VCaP (cell line): ENCODE measurements at regions not wholly inside any gene's neighbourhood (a gene's known extent, or its start where the extent isn't known, plus 50 kb on each side); places are given as distances from the start of the nearest gene placed in this dataset.
"Not testable (repeated sequence)": the region's sequence is repeated elsewhere in the genome, so short reads cannot be mapped to it uniquely, and the experiment has no call there.

Source experiments
- H3K27ac ChIP-seq: fragments of 450-650 bp; 2 replicates; pipeline ENCODE4 v1.5.1; 2017
- TF ChIP-seq, protein P1 (sequence below): fragments of 450-650 bp; conservative IDR thresholded peaks from 2 replicates; pipeline ENCODE4 v1.5.1; 2017; ENCODE audit warnings: mild to moderate bottlenecking, moderate library complexity

DNA sequence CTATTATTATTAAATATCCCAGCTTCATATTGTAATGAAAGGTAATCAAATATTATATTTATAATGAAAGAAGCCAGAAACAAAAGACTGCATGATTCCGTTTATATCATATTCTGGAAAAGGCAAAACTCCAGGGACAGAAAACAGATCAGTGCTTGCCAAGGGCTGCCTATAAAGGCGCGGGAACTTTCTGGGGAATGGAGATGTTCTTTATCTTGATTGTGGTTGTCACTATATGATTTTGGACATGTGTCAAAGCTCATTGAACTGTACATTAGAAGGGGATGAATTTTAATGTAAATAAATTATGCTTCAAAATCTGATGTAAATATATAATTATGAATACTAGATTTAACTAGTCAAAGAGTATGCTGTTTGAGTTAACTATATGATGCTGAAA, 115.4 kb upstream of the KRAS start:
- TF ChIP-seq, protein P1, sequence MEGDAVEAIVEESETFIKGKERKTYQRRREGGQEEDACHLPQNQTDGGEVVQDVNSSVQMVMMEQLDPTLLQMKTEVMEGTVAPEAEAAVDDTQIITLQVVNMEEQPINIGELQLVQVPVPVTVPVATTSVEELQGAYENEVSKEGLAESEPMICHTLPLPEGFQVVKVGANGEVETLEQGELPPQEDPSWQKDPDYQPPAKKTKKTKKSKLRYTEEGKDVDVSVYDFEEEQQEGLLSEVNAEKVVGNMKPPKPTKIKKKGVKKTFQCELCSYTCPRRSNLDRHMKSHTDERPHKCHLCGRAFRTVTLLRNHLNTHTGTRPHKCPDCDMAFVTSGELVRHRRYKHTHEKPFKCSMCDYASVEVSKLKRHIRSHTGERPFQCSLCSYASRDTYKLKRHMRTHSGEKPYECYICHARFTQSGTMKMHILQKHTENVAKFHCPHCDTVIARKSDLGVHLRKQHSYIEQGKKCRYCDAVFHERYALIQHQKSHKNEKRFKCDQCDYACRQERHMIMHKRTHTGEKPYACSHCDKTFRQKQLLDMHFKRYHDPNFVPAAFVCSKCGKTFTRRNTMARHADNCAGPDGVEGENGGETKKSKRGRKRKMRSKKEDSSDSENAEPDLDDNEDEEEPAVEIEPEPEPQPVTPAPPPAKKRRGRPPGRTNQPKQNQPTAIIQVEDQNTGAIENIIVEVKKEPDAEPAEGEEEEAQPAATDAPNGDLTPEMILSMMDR, result no peak
- H3K27ac ChIP-seq, result no peak overlapping the region

DNA sequence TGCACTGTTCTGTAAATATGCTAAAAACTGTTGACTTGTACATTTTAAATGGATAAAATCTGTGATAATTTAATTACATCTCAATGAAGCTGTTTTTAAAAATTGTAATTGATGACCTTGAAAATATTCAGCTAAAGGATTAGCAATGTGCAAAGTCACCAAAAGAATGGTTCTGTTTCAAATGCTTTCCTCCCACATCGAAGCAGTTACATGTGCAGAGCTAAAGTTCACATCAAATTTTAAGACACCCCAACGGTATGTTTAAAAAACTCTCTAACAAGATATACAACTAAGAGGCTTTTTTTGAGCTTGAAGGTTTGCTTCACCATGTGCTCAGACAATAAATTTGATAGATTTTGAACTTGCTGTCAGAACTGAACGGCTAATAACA, 114.6 kb upstream of the KRAS start:
- TF ChIP-seq, protein P1, result no peak
- H3K27ac ChIP-seq, result no peak overlapping the region

DNA sequence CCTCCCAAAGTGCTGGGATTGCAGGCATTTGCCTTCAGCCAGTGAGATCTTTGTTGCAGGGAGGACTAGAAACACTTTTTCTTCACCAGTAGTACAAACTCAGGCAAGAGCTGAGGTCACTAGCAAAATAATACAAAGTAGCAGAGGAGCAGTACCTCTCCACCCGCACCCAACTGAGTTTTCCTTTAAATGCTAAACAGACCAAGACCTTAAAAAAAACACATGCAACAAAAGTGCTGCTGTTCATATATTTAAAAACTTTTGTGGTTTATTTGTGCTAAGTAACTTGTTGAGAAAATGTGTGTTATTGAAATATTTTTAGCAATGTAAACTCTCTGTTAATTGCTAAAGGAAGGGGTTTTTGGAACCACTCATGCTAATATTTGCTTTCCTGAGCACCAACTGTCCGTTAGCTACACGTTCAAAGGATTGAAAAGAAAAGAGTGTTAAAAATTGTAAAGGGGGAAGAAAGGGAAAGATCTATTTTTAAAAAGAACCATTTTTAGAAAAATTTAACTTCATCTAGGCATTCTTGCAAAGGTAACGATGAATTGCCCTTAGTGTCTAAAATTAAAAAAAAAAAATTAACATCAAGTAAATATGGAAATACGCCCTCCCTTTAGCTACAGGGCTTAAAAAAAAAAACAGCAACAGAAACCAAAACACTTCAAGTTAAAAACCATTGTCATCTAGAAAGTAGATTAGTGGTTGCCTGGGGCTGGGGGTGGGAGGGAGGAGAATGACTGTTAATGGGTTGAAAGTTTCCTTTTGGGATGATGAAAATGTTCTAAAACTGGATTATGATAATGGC, 114.0 kb upstream of the KRAS start:
- H3K27ac ChIP-seq, result no peak overlapping the region
- TF ChIP-seq, protein P1, result no peak

- TF ChIP-seq, protein P1, result no peak
- H3K27ac ChIP-seq, result no peak overlapping the region
Measured at GRCh38 chr12:25362646-25363045, 111.9 kb upstream of the KRAS start.

DNA sequence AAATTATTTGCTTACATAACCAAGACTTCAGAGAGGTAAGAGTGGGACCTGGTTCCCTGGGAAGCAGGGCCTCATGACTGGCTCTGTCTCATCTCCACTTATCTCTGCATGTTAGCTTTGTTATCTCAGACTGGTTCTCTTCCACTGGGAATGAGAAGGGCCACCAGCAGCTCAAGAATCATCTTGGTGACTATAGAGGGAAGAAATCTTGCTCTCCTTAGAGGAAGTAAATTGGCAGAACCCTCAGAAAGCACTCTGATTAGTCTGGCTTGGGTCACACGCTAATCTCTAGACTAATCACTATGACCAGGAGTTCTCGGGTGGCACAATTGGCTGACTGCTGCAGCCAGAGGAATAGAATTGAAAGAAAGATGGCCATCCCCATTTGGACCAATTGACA, 110.8 kb upstream of the KRAS start:
- TF ChIP-seq, protein P1, result no peak
- H3K27ac ChIP-seq, result no peak overlapping the region

DNA sequence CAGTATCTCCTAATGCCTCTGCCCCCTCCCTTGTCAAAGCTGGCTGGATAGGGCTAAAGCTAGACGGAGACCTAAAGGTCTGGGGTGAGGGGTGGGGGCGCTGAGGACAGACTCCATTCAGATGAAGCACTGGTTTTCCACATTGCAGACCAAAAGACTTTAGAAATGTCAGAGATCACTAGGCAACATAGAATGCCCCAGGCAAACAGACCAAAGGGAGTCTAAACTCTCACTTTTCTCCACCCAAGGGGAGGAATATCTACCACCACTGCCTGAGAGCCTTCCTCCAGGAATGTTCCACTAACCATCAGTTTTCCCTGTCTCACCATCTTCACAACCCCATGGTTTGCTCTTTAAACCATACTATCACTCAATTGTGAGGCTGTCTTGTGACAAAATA, 106.9 kb upstream of the KRAS start:
- TF ChIP-seq, protein P1, result no peak

GRCh38 chr12:25352942-25353341, 102.2 kb upstream of the KRAS start:
- H3K27ac ChIP-seq, result not testable (repeated sequence)

More for the DNA sequence above, 106.9 kb upstream of the KRAS start:
- no peak overlapping the region for H3K27ac ChIP-seq
